ENCODE measurements at regions not wholly inside any gene's neighbourhood (a gene's known extent, or its start where the extent isn't known, plus 50 kb on each side); places are given as distances from the start of the nearest gene placed in this dataset.

DNA sequence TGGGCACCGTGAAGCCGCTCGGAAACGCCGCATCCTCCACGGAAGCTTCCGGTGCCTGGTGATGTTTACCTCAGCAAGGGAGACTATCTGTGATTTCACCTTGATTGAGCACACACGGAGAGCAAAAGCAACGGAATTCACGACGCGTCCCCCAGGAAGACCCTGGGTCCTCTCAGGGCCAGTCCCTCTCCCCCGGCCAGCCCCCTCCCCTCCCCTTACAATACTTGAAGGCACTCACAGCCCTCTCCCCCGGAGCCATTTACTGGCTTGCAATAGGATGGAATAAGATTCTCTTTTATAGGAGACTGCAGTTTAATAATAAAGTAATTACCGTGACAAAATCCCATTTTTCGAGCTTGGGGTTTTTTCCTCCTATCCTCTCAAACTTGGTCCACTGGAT lies 104.7 kb downstream of the ENGASE start (continued):
- TF ChIP-seq, protein P1, sequence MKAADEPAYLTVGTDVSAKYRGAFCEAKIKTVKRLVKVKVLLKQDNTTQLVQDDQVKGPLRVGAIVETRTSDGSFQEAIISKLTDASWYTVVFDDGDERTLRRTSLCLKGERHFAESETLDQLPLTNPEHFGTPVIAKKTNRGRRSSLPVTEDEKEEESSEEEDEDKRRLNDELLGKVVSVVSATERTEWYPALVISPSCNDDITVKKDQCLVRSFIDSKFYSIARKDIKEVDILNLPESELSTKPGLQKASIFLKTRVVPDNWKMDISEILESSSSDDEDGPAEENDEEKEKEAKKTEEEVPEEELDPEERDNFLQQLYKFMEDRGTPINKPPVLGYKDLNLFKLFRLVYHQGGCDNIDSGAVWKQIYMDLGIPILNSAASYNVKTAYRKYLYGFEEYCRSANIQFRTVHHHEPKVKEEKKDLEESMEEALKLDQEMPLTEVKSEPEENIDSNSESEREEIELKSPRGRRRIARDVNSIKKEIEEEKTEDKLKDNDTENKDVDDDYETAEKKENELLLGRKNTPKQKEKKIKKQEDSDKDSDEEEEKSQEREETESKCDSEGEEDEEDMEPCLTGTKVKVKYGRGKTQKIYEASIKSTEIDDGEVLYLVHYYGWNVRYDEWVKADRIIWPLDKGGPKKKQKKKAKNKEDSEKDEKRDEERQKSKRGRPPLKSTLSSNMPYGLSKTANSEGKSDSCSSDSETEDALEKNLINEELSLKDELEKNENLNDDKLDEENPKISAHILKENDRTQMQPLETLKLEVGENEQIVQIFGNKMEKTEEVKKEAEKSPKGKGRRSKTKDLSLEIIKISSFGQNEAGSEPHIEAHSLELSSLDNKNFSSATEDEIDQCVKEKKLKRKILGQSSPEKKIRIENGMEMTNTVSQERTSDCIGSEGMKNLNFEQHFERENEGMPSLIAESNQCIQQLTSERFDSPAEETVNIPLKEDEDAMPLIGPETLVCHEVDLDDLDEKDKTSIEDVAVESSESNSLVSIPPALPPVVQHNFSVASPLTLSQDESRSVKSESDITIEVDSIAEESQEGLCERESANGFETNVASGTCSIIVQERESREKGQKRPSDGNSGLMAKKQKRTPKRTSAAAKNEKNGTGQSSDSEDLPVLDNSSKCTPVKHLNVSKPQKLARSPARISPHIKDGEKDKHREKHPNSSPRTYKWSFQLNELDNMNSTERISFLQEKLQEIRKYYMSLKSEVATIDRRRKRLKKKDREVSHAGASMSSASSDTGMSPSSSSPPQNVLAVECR (CRISPR knock-in tag; IDR thresholded peaks at IDR 0.05; ENCODE audit: borderline replicate concordance), result no peak

DNA sequence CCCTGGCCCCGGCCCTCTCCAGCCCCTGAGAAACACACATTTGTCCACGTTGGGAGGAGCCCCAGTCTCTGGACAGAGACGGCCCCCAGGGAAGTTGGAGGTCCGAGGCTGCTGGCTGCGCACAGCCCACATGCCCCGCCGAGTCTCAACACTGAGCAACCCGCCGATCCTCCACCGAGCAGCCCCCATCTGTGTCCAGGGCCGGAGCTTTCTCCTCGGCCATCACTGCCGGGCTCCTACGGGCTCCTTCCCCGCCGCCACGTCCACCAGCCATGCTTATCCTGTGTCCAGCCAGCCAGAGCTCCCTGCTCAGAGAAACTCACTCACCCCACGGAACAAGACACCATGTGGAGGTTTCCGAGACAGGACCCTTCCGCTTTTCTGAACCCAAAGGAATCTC lies 103.3 kb downstream of the ENGASE start:
- Histone ChIP-seq H2AFZ (ENCODE audit: low read length) (no peak overlapping the region), H3K79me2 (ENCODE audit: insufficient read depth, low read length) (no peaks in the 10 kb centered on the region), H3K9me3 (ENCODE audit: low read length) (no peaks in the 10 kb centered on the region), H3K27ac (ENCODE audit: extremely low read length, insufficient read depth, low read length) (no peak overlapping the region), H3K4me2 (ENCODE audit: low read depth, low read length) (no peak overlapping the region), H3K27me3 (ENCODE audit: control insufficient read depth in 1 of 2, insufficient read depth in 2 of 2, low read length in 2 of 2) (peaks cover 40 to 92% of the 10 kb centered on the region in 2 experiments), H3K4me1 (ENCODE audit: insufficient read depth, low read length) (no peaks in the 10 kb centered on the region), H3K36me3 (replicated peaks in 1 of 2; ENCODE audit: control insufficient read depth in 1 of 2, insufficient read depth in 2 of 2, low read length in 2 of 2) (no peaks in the 10 kb centered on the region), H3K9ac (ENCODE audit: insufficient read depth, low read depth, low read length) (no peak overlapping the region), H4K20me1 (ENCODE audit: insufficient read depth, low read length) (peaks cover 9% of the 10 kb centered on the region; the same call in 1 of the 2 replicates), H3K4me3 (replicated peaks in 1 of 3; ENCODE audit: insufficient read depth in 1 of 3, low read depth in 2 of 3, low read length in 3 of 3) (no peak overlapping the region)
- DNase-seq (ENCODE audit: low spot score) (no peak), FAIRE-seq (no peak), ATAC-seq (no peak)
- in situ Hi-C loops (cut with HindIII; ENCODE audit: extremely low pct_ligation_motif_present, low pct_unique_long_range_greater_than_20kb), result no loop called here
- BruUV-seq (replicated peaks), result no TSS peak
- ChIA-PET POLR2A (no interaction called here), CTCF (ENCODE audit: low intra/inter-chr PET ratio, low total read pairs) (no interaction called here)
- TF ChIP-seq ZNF10 (CRISPR knock-in tag; IDR thresholded peaks at IDR 0.05; ENCODE audit: borderline replicate concordance, low read depth) (no peak), ZNF446 (CRISPR knock-in tag; IDR thresholded peaks at IDR 0.05) (no peak), ZFP41 (CRISPR knock-in tag; IDR thresholded peaks at IDR 0.05; ENCODE audit: borderline replicate concordance) (no peak), ZNF335 (CRISPR knock-in tag; IDR thresholded peaks at IDR 0.05) (no peak), MZF1 (CRISPR knock-in tag; IDR thresholded peaks at IDR 0.05; ENCODE audit: borderline replicate concordance) (no peak), ZFX (CRISPR knock-in tag; IDR thresholded peaks at IDR 0.05; ENCODE audit: low read depth) (no peak), ZNF468 (CRISPR knock-in tag; IDR thresholded peaks at IDR 0.05) (no peak), PHF20 (CRISPR knock-in tag; IDR thresholded peaks at IDR 0.05) (no peak), ZNF451 (CRISPR knock-in tag; IDR thresholded peaks at IDR 0.05) (no peak), ZNF549 (CRISPR knock-in tag; IDR thresholded peaks at IDR 0.05) (no peak), GABPA (IDR thresholded peaks at IDR 0.05; ENCODE audit: low read depth, low read length) (no peak), GABPA (CRISPR knock-in tag; IDR thresholded peaks at IDR 0.05; ENCODE audit: low read depth) (no peak), SMAD3 (CRISPR knock-in tag; IDR thresholded peaks at IDR 0.05) (no peak)
- TF ChIP-seq, protein P2, sequence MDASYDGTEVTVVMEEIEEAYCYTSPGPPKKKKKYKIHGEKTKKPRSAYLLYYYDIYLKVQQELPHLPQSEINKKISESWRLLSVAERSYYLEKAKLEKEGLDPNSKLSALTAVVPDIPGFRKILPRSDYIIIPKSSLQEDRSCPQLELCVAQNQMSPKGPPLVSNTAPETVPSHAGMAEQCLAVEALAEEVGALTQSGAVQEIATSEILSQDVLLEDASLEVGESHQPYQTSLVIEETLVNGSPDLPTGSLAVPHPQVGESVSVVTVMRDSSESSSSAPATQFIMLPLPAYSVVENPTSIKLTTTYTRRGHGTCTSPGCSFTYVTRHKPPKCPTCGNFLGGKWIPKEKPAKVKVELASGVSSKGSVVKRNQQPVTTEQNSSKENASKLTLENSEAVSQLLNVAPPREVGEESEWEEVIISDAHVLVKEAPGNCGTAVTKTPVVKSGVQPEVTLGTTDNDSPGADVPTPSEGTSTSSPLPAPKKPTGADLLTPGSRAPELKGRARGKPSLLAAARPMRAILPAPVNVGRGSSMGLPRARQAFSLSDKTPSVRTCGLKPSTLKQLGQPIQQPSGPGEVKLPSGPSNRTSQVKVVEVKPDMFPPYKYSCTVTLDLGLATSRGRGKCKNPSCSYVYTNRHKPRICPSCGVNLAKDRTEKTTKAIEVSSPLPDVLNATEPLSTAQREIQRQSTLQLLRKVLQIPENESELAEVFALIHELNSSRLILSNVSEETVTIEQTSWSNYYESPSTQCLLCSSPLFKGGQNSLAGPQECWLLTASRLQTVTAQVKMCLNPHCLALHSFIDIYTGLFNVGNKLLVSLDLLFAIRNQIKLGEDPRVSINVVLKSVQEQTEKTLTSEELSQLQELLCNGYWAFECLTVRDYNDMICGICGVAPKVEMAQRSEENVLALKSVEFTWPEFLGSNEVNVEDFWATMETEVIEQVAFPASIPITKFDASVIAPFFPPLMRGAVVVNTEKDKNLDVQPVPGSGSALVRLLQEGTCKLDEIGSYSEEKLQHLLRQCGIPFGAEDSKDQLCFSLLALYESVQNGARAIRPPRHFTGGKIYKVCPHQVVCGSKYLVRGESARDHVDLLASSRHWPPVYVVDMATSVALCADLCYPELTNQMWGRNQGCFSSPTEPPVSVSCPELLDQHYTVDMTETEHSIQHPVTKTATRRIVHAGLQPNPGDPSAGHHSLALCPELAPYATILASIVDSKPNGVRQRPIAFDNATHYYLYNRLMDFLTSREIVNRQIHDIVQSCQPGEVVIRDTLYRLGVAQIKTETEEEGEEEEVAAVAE (CRISPR knock-in tag; IDR thresholded peaks at IDR 0.05; ENCODE audit: borderline replicate concordance), result no peak
- TF ChIP-seq, protein P3, sequence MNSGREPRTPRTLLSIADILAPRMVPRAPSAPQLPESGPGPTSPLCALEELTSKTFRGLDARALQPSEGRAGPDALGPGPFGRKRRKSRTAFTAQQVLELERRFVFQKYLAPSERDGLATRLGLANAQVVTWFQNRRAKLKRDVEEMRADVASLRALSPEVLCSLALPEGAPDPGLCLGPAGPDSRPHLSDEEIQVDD (CRISPR knock-in tag; IDR thresholded peaks at IDR 0.05; ENCODE audit: borderline replicate concordance), result no peak
- intact Hi-C loops (cut with micrococcal nuclease; ENCODE audit: unreplicated experiment), result no loop called here
- WGBS (ENCODE audit: low lambda C conversion rate), result 9% methylated on average over 11 of the region's 20 CpGs

Measured in HepG2 (cell line).